K562 (cell line): ENCODE measurements at regions not wholly inside any gene's neighbourhood (a gene's known extent, or its start where the extent isn't known, plus 50 kb on each side); places are given as distances from the start of the nearest gene placed in this dataset.

Experiments
- CEBPG ChIP-seq, 3 experiments: fragments of 200-800 bp in 1 of 3; sonication (Bioruptor generic) in 1 of 3; sonication (generic) in 1 of 3; formaldehyde crosslinking in 1 of 3; IDR thresholded peaks in 2 of 3; conservative IDR thresholded peaks in 1 of 3; 2 replicates each; pipeline versions ENCODE4 v1.6.1 to v1.8.0; 2016 to 2022; ENCODE audit warnings: missing compliant biosample characterization in 2 of 3, missing genetic modification characterization in 2 of 3, mild to moderate bottlenecking in 1 of 3, missing genetic modification reagents in 1 of 3
- EP400 ChIP-seq: fragments of 450-650 bp; IDR thresholded peaks from 2 replicates; pipeline ENCODE4 v1.6.1; 2017; ENCODE audit warnings: antibody characterized with exemption, mild to moderate bottlenecking, moderate library complexity
- GATA2 ChIP-seq: sonication (generic); formaldehyde crosslinking; IDR thresholded peaks from 2 replicates; pipeline ENCODE4 v1.4.0; 2020; ENCODE audit warnings: mild to moderate bottlenecking, missing genetic modification reagents
- HIVEP1 ChIP-seq: fragments of 250-450 bp; sonication (Bioruptor Pico); IDR thresholded peaks from 2 replicates; pipeline ENCODE4 v1.4.0; 2020; ENCODE audit warnings: mild to moderate bottlenecking
- KDM5B ChIP-seq: fragments of 200-600 bp; sonication (generic); IDR thresholded peaks from 2 replicates; pipeline ENCODE4 v1.6.1; 2012; ENCODE audit warnings: low read depth, mild to moderate bottlenecking, moderate library complexity, low read length, control low read depth, inconsistent platforms; ENCODE audit not compliant: insufficient replicate concordance
- MEF2D ChIP-seq: conservative IDR thresholded peaks from 2 replicates; pipeline ENCODE4 v1.6.1; 2016; ENCODE audit warnings: low read depth, missing genetic modification characterization, missing compliant biosample characterization
- MLLT1 ChIP-seq, 2 experiments: fragments of 450-650 bp; IDR thresholded peaks; 2 replicates each; pipeline ENCODE4 v1.6.1; 2016
- MNT ChIP-seq, 2 experiments: fragments of 450-650 bp; conservative IDR thresholded peaks; 2 replicates each; pipeline ENCODE4 v1.6.1; 2017; ENCODE audit warnings: mild to moderate bottlenecking in 2 of 2, moderate library complexity in 2 of 2
- MTA3 ChIP-seq: fragments of 450-650 bp; formaldehyde crosslinking; IDR thresholded peaks from 2 replicates; pipeline ENCODE4 v1.6.1; 2017; ENCODE audit warnings: mild to moderate bottlenecking, borderline replicate concordance
- NFIC ChIP-seq: fragments of 450-650 bp; IDR thresholded peaks from 2 replicates; pipeline ENCODE4 v1.6.1; 2017; ENCODE audit warnings: mild to moderate bottlenecking, inconsistent platforms
- NONO ChIP-seq, 2 experiments: fragments of 200-400 bp in 1 of 2; fragments of 450-650 bp in 1 of 2; formaldehyde crosslinking in 1 of 2; IDR thresholded peaks; 2 replicates each; pipeline ENCODE4 v1.6.1; 2017; ENCODE audit warnings: low read depth in 2 of 2, mild to moderate bottlenecking in 2 of 2, moderate library complexity in 2 of 2, low read length in 1 of 2
- NRF1 ChIP-seq, 2 experiments: fragments of 450-650 bp; IDR thresholded peaks in 1 of 2; conservative IDR thresholded peaks in 1 of 2; 2 replicates each; pipeline ENCODE4 v1.6.1; 2014; ENCODE audit warnings: mild to moderate bottlenecking in 2 of 2
- PKNOX1 ChIP-seq: fragments of 450-650 bp; IDR thresholded peaks from 2 replicates; pipeline ENCODE4 v1.6.1; 2016
- SOX6 ChIP-seq: fragments of 450-650 bp; IDR thresholded peaks from 2 replicates; pipeline ENCODE4 v1.6.1; 2014; ENCODE audit warnings: mild to moderate bottlenecking
- TAF9B ChIP-seq: fragments of 450-650 bp; IDR thresholded peaks from 2 replicates; pipeline ENCODE4 v1.6.1; 2018; ENCODE audit warnings: mild to moderate bottlenecking; ENCODE audit not compliant: partially characterized antibody
- ZBED1 ChIP-seq: IDR thresholded peaks from 2 replicates; pipeline ENCODE4 v1.6.1; 2014
- ZNF174 ChIP-seq: fragments of 250-450 bp; sonication (Bioruptor Pico); IDR thresholded peaks from 2 replicates; pipeline ENCODE4 v1.4.0; 2020; ENCODE audit warnings: mild to moderate bottlenecking
- ZNF23 ChIP-seq: fragments of 250-450 bp; sonication (Bioruptor Pico); IDR thresholded peaks from 2 replicates; pipeline ENCODE4 v1.4.0; 2020; ENCODE audit warnings: mild to moderate bottlenecking
- ZNF253 ChIP-seq: fragments of 250-450 bp; sonication (Bioruptor Pico); conservative IDR thresholded peaks from 2 replicates; pipeline ENCODE4 v1.6.1; 2021; ENCODE audit warnings: mild to moderate bottlenecking
- ZNF592 ChIP-seq: fragments of 450-650 bp; IDR thresholded peaks from 2 replicates; pipeline ENCODE4 v1.6.1; 2017; ENCODE audit warnings: antibody characterized with exemption, mild to moderate bottlenecking
- ZNF780A ChIP-seq: fragments of 250-450 bp; sonication (Bioruptor Pico); IDR thresholded peaks from 2 replicates; pipeline ENCODE4 v1.5.0; 2021; ENCODE audit warnings: mild to moderate bottlenecking

GRCh38 chr6:15994814-15995459 is 133.9 kb upstream of the MYLIP start (continued):
- TF ChIP-seq NRF1 (conservative IDR thresholded peaks at IDR 0.05 in 1 of 2, IDR thresholded peaks at IDR 0.05 in 1 of 2) (peak in 1 of 2 experiments; percentile 23; a peak in 1 of 4 replicates), KDM5B (no peak), MEF2D (tag) (peak; percentile 79), NONO (IDR thresholded peaks at IDR 0.05; ENCODE audit: low read depth in 2 of 2, low read length in 1 of 2) (no peak), EP400 (peak; percentile 46; the same call in 1 of the 2 replicates), ZNF174 (no peak), ZNF23 (CRISPR knock-in tag) (no peak), MTA3 (peak; percentile 86), MNT (conservative IDR thresholded peaks at IDR 0.05) (peak in 1 of 2 experiments; percentile 35; a peak in 1 of 4 replicates), CEBPG (CRISPR knock-in tag; IDR thresholded peaks at IDR 0.05) (no peak), CEBPG (tag; conservative IDR thresholded peaks at IDR 0.05 in 1 of 2, IDR thresholded peaks at IDR 0.05 in 1 of 2) (peak; percentile 17 to 45; a peak in 1 of 4 replicates), HIVEP1 (CRISPR knock-in tag) (peak; percentile 66; the same call in 1 of the 2 replicates), NFIC (no peak), ZNF592 (peak; percentile 96), TAF9B (peak; percentile 34), ZNF780A (CRISPR knock-in tag) (no peak), ZNF253 (no peak), PKNOX1 (no peak), GATA2 (CRISPR knock-in tag) (peak; percentile 68; the same call in 1 of the 2 replicates), ZBED1 (peak; percentile 65; the same call in 1 of the 2 replicates), MLLT1 (IDR thresholded peaks at IDR 0.05) (no peak), SOX6 (peak; percentile 81)
